NCI-H82 treated with DMSO at 0.1 percent for 48 hours (cell line): ENCODE measurements at regions not wholly inside any gene's neighbourhood (a gene's known extent, or its start where the extent isn't known, plus 50 kb on each side); places are given as distances from the start of the nearest gene placed in this dataset.

Experiments used
- DNase-seq: peaks from one replicate; lab custom pipeline; 2025; ENCODE audit not compliant: unreplicated experiment; lab: John Stamatoyannopoulos, UW

DNA sequence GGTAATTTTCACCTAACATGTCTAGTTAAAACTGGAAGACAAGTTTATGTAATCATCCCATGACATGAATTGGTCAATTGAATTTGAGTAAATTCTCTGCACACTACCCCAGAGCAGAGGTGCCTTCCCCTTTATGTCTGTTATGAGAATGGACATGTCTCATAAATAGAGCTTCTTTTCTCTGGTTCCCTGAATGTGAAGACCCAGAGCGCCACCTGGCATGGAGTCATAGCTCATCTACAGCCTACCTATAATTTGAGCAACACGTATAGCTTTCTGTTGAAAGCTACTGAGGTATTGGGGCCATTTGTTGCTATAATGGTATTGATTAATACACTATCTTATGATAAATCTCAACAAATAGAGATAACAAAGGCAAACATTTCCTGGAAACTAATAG is 626.5 kb upstream of the GALNTL6 start:
- DNase-seq = no peak

- no peak for DNase-seq
Observed at GRCh38 chr4:171181090-171181489, 632.1 kb upstream of the GALNTL6 start.

GRCh38 chr4:171170671-171171070 is 642.5 kb upstream of the GALNTL6 start:
- no peak for DNase-seq

- no peak for DNase-seq
Observed at GRCh38 chr4:171169396-171169795, 643.8 kb upstream of the GALNTL6 start.

- no peak for DNase-seq
Observed at GRCh38 chr4:171162478-171162877, 650.7 kb upstream of the GALNTL6 start.

- DNase-seq = no peak
Observed at GRCh38 chr4:171157462-171158082, 655.6 kb upstream of the GALNTL6 start.

GRCh38 chr4:171142639-171143038 is 670.6 kb upstream of the GALNTL6 start:
- no peak for DNase-seq

DNA sequence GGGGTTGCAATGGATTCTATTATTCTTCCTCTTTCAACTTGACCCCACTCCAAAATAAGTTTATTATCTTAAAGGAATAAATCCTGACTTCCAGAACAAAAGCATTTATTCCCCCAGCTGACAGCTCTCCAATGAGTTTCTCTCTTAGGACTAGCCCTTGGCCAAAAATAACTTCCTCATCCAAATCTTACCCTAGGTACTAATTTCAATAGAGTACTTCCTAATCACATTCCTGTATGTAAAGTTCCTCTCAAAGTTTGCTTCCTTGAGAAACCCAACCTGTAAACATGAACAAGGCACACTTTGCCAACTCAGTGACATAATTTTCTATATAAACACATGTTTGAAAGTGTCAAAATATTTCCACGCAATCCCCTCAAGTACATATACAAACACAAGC is 671.2 kb upstream of the GALNTL6 start:
- DNase-seq = no peak

DNA sequence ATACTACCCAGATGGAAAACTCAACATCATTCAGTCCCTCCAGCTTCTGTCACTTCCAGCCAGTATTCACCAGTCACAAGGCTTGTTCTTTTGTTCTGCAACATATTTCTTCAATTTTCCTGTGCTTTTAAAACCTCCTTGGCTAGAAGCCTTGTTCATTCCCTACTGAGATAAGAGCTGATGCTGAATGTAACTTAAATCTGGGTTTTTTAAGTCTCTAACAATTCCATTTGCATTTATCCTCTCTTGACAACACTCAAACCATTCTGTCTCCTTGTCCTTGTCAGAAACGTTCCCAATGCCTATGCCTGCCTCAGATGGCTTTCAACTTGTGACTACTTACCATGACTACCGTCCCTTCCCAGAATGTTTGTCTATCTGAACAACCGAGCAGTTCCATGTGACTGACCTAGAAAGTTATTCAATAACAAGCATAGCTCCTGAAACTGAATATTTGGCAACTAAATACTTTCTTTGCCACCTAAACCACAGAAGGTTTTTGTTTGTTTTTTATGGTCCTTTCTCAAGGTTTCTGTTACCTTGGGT is 682.9 kb upstream of the GALNTL6 start:
- DNase-seq = no peak

GRCh38 chr4:171118091-171118490 is 695.1 kb upstream of the GALNTL6 start:
- DNase-seq = no peak

DNA sequence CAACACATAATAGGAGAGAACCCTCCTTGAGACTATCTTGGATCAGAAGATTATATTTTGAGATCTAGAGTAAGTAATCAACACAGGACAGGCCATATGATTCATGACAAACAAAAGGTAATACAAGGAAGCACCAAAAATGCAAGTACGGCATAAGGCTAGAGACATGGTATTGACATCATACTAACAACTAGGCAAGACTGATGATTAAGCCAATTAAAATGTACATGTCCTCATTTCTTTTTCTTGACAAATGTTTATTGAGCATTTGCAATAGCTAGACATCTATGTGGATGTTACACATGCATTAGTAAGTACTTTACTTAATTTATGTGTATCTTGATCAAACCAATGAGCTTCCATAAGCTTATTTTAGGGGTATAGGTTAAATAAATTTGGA is 695.7 kb upstream of the GALNTL6 start:
- no peak for DNase-seq

GRCh38 chr4:171101845-171102244 is 711.4 kb upstream of the GALNTL6 start:
- DNase-seq = no peak

GRCh38 chr4:171087089-171087488 is 726.1 kb upstream of the GALNTL6 start:
- DNase-seq = no peak

DNA sequence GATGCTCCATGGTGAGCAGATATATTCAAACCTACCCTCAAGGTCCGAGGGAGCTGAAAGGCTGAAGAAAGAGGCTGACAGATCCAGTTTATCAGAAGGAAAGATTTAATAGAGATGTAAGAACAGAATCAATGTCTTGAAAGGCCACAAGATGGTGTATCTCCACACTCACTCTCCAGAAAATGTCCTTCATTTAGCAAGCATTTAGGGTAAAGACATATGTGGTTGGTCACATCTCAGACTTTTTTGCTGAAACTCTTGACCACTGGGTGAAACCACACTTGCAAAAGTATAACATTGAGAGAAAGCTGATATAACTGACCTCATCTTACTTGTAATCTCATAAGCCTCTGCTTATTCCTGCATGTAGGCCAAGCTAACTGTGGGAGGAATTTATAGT is 745.8 kb upstream of the GALNTL6 start:
- no peak for DNase-seq

DNA sequence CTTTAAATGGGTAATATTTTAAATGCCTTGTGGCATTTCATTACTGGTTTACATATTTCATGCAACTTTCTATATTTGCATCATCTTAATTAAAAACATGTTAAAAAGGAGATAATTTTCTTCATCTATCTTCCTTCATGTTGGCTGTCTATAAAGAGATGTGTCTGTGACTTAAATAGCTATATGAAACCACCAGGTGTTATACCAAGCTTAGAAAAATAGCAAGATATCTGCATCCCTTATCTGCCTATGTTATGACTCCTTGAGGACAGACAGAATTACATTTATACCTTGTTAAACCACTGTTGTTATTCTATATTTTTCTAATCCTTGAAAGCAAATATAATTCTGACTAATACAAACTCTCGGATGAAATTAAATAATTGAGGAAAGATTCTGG is 763.8 kb upstream of the GALNTL6 start:
- DNase-seq = no peak

DNA sequence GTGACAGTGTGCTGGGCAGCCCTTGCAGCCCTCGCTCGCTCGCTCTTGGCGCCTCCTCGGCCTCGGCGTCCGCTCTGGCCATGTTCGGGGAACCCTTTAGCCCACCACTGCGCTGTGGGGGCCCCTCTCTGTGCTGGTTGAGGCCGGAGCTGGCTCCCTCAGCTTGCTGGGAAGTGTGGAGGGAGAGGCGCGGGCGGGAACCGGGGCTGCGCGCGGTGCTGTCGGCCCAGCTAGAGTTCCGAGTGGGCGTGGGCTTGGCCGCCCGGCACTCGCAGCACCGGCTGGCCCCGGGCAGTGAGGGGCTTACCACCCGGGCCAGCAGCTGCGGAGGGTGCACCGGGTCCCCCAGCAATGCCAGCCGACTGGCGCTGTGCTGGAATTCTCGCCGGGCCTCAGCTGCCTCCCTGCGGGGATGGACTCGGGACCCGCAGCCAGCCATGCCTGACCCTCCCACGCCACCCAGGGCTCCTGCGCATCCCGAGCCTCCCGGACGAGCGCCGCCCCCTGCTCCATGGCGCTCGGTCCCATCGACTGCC is 770.1 kb upstream of the GALNTL6 start:
- DNase-seq = no peak

DNA sequence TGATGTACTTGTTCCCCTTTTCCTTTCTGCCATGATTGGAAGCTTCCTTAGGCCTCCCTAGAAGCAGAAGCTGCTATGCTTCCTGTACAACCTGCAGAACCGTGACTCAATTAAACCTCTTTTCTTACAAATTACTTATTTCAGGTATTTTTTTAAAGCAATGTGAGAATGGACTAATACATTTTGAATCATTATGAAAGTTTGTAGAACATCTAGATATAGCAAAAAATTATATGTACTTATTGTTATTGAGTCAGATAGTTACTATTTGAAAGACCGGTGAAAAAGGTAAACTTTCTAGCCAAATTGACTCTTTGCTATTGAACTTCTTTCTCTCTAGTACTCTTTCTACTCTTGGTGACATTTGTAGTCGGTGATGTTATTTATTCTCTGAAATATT is 777.3 kb upstream of the GALNTL6 start:
- no peak for DNase-seq

DNA sequence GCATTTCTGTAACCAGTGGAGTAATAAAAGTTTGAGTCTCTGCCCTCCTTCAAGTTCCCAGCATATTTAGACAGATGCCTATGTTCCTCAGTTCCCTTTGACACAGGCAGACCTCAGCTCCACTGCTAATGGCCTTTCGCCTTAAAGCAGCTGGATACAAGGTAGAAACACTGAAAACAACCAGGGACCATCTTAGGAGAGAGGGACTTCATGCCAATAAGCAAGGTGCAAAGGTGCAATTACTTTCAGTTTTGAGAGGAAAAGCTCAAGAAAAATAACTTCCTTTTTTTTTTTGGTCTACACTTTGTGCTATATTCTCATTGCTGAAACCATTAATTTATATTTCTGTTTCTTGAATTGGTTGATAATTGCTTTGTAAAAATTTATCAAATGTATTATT is 781.9 kb upstream of the GALNTL6 start:
- no peak for DNase-seq

DNA sequence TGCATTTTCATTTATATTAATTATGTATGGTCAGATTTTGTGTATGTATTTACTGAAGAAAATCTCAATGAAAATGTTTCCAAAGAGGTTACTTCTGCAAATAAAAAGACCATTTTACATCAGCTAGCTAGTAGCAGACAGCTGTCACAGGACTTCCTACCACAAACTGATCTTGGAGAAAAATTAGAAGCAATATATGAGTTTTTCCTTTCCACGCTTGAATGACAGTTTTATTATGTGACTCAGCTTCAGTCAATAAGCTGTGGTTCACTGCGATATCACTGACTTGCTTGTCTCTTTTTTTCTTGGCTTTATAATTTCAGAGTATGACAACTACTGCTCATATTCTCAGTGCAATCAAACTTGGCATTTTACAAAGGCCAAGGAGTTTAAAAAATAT is 787.4 kb upstream of the GALNTL6 start:
- DNase-seq = no peak

GRCh38 chr4:171025343-171025742 is 787.9 kb upstream of the GALNTL6 start:
- no peak for DNase-seq

DNA sequence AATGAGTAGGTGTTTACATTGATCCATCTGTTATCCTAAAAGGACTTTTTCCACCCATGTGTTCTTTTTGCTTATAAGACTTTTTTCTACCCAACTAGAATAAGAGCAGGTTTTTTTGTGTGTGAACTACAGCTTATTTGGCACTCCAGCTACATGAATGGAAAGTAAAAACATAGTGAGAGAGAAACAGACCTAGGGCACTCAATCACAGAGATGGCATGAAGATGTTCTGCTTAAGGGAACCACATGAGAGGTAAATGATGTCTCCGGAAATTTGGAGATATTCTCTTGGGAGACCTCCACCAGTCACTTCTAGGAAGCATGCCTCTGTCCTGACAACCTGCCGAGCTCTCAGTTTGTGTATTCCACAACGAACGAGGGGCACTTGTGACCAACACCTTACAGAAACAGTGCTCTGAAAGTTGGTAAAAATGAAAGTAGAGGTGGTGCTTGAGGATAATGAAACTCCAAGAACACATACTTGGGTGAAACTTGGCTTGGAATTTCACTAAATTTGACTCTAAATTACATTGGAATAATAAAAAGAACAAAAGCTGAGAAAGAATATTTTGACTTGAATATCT is 788.4 kb upstream of the GALNTL6 start:
- no peak for DNase-seq

DNA sequence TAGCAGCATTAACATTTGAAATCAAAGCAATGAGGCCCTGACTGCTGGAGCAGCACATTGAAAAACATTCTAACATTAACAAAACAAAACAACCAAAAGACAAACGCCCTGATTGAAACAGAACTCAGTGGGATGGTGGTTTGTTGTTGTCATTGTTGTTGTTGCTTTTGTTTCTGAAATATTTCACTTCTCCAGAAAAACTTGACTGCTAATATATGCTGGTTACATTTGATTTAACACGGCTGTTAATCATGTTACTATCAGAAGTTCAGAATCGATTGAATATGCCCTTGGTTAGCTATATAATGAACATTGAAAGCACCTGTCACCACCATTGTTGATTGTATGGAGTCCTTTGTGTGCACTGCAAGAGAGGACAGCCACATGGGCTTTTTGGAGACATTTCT is 790.4 kb upstream of the GALNTL6 start:
- no peak for DNase-seq

GRCh38 chr4:171017593-171017992 is 795.6 kb upstream of the GALNTL6 start:
- DNase-seq = no peak
